Neuronal stem cell (in vitro differentiated cells): ENCODE measurements at regions not wholly inside any gene's neighbourhood (a gene's known extent, or its start where the extent isn't known, plus 50 kb on each side); places are given as distances from the start of the nearest gene placed in this dataset.

Experiments
- DNase-seq: peaks from one replicate; pipeline ENCODE4 v3.0.0-alpha.2; 2013; ENCODE audit warnings: low spot score
- H2AFZ ChIP-seq: one replicate; pipeline ENCODE4 v1.6.1; 2013; ENCODE audit warnings: mild to moderate bottlenecking, low read length, inconsistent platforms
- H2AK5ac ChIP-seq: 2 replicates; pipeline ENCODE4 v1.6.1; 2013; ENCODE audit warnings: low read depth, mild to moderate bottlenecking, inconsistent platforms, low read length, moderate library complexity, mixed read lengths
- H2BK120ac ChIP-seq: 2 replicates; pipeline ENCODE4 v1.6.1; 2013; ENCODE audit warnings: low read depth, mild to moderate bottlenecking, inconsistent platforms, low read length, moderate library complexity, mixed read lengths
- H2BK12ac ChIP-seq: one replicate; pipeline ENCODE4 v1.6.1; 2013; ENCODE audit warnings: low read length, inconsistent platforms
- H2BK15ac ChIP-seq: 2 replicates; pipeline ENCODE4 v1.6.1; 2013; ENCODE audit warnings: mild to moderate bottlenecking, low read length, inconsistent platforms, mixed read lengths
- H2BK5ac ChIP-seq: one replicate; pipeline ENCODE4 v1.6.1; 2013; ENCODE audit warnings: inconsistent platforms, mild to moderate bottlenecking, low read length, moderate library complexity
- H3K14ac ChIP-seq: one replicate; pipeline ENCODE4 v1.6.1; 2013; ENCODE audit warnings: low read length, inconsistent platforms
- H3K18ac ChIP-seq: 2 replicates; pipeline ENCODE4 v1.6.1; 2013; ENCODE audit warnings: low read length, inconsistent platforms
- H3K23ac ChIP-seq: 2 replicates; pipeline ENCODE4 v1.6.1; 2013; ENCODE audit warnings: low read depth, mild to moderate bottlenecking, mixed read lengths, low read length, inconsistent platforms; ENCODE audit not compliant: poor library complexity
- H3K27ac ChIP-seq: replicated peaks from 3 replicates; pipeline ENCODE4 v1.5.1; 2013; ENCODE audit warnings: low read length, inconsistent platforms
- H3K27me3 ChIP-seq, 3 experiments: 2 replicates each; pipeline ENCODE4 v1.6.1; 2013; ENCODE audit warnings: low read length in 3 of 3, mild to moderate bottlenecking in 2 of 3, inconsistent platforms in 1 of 3, low read depth in 1 of 3, mixed read lengths in 1 of 3, moderate library complexity in 1 of 3; ENCODE audit not compliant: control insufficient read depth in 3 of 3, insufficient read depth in 3 of 3
- H3K36me3 ChIP-seq, 2 donors: replicated peaks in 1 of 2; 2 replicates each; pipeline ENCODE4 v1.6.1; 2013; ENCODE audit warnings: low read length in 2 of 2; ENCODE audit not compliant: control insufficient read depth in 2 of 2, insufficient read depth in 2 of 2
- H3K4ac ChIP-seq: 2 replicates; pipeline ENCODE4 v1.6.1; 2013; ENCODE audit warnings: inconsistent platforms, mild to moderate bottlenecking, low read length, moderate library complexity
- H3K4me1 ChIP-seq, 2 donors: 1 replicate in 1 of 2; 2 replicates in 1 of 2; pipeline ENCODE4 v1.6.1; 2013; ENCODE audit warnings: low read length in 2 of 2, low read depth in 1 of 2; ENCODE audit not compliant: control insufficient read depth in 2 of 2, insufficient read depth in 1 of 2
- H3K4me2 ChIP-seq: one replicate; pipeline ENCODE4 v1.6.1; 2013; ENCODE audit warnings: mild to moderate bottlenecking, low read length, inconsistent platforms; ENCODE audit not compliant: insufficient read depth, poor library complexity, severe bottlenecking
- H3K4me3 ChIP-seq, 2 donors: 2 replicates each; pipeline ENCODE4 v1.5.1; 2013; ENCODE audit warnings: low read length in 2 of 2, mild to moderate bottlenecking in 2 of 2, inconsistent platforms in 1 of 2, moderate library complexity in 1 of 2
- H3K79me1 ChIP-seq: one replicate; pipeline ENCODE4 v1.6.1; 2013; ENCODE audit warnings: low read depth, mild to moderate bottlenecking, inconsistent platforms, low read length, moderate library complexity
- H3K9ac ChIP-seq: one replicate; pipeline ENCODE4 v1.6.1; 2013; ENCODE audit warnings: mild to moderate bottlenecking, low read depth, low read length, inconsistent platforms; ENCODE audit not compliant: poor library complexity
- H3K9me3 ChIP-seq, 2 donors: replicated peaks in 1 of 2; 2 replicates each; pipeline versions ENCODE3 to v1.6.1; 2013; ENCODE audit warnings: low read length in 2 of 2, mild to moderate bottlenecking in 2 of 2, inconsistent platforms in 1 of 2, low read depth in 1 of 2, mixed read lengths in 1 of 2, moderate library complexity in 1 of 2; ENCODE audit not compliant: control insufficient read depth in 2 of 2, insufficient read depth in 1 of 2
- H4K8ac ChIP-seq: one replicate; pipeline ENCODE4 v1.6.1; 2013; ENCODE audit warnings: low read depth, mild to moderate bottlenecking, inconsistent platforms, low read length, moderate library complexity
- H4K91ac ChIP-seq: one replicate; pipeline ENCODE4 v1.6.1; 2013; ENCODE audit warnings: low read length, low read depth, mild to moderate bottlenecking, inconsistent platforms; ENCODE audit not compliant: poor library complexity
- WGBS, 2 donors: extraction: QIAGEN DNeasy Blood & Tissue Kit; methylation state at CpG; one replicate each; pipeline ENCODE4 v1.1.7; 2013; ENCODE audit warnings: missing lambda C conversion rate in 2 of 2, mixed read lengths in 1 of 2; ENCODE audit not compliant: insufficient read length in 2 of 2, insufficient replicate concordance in 1 of 2; ENCODE audit errors: extremely low coverage in 2 of 2; 5-methylcytosine and 5-hydroxymethylcytosine counted together

DNA sequence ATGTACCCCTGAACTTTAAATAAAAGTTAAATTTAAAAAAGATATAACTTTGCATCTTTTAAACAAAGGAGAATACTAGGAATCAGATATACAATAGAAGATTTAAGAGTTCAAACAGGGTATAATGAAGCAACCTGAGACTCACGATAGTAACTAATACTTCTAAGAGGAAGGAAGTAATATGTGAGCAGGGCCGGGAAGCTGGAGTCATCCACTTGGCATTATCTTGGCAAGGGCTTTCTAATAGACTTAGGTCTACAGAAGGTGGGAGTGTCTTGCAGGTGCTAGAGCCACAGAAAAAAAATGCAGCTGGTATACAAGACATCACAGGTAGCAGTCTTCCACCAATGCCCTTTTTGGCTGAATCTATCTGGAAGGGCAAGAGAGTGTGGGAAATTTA, 231.9 kb downstream of the KCTD12 start:
- H3K4me1 ChIP-seq, result no peaks in the 10 kb centered on the region
- H3K9ac ChIP-seq, result no peak overlapping the region
- no peak overlapping the region for H3K4ac ChIP-seq
- no peak overlapping the region for H2BK120ac ChIP-seq
- no peak for DNase-seq
- H2AK5ac ChIP-seq, result no peak overlapping the region
- H3K27ac ChIP-seq, result no peak overlapping the region
- no peak overlapping the region for H3K18ac ChIP-seq
- no peak overlapping the region for H3K4me2 ChIP-seq
- no peak overlapping the region for H3K14ac ChIP-seq
- no peaks in the 10 kb centered on the region for H3K36me3 ChIP-seq
- no peak overlapping the region for H2BK5ac ChIP-seq
- H2BK12ac ChIP-seq, result no peak overlapping the region
- H3K23ac ChIP-seq, result no peak overlapping the region
- no peak overlapping the region for H2AFZ ChIP-seq
- no peak overlapping the region for H2BK15ac ChIP-seq
- no peaks in the 10 kb centered on the region for H3K79me1 ChIP-seq
- H4K8ac ChIP-seq, result no peak overlapping the region
- H3K27me3 ChIP-seq, result no peaks in the 10 kb centered on the region
- no peak overlapping the region for H4K91ac ChIP-seq
- peaks cover 0 to 1% of the 10 kb centered on the region in 2 donors for H3K9me3 ChIP-seq
- no peak overlapping the region for H3K4me3 ChIP-seq
- WGBS, 2 donors, result no CpG with 5 or more reads among the region's 2 CpGs

DNA sequence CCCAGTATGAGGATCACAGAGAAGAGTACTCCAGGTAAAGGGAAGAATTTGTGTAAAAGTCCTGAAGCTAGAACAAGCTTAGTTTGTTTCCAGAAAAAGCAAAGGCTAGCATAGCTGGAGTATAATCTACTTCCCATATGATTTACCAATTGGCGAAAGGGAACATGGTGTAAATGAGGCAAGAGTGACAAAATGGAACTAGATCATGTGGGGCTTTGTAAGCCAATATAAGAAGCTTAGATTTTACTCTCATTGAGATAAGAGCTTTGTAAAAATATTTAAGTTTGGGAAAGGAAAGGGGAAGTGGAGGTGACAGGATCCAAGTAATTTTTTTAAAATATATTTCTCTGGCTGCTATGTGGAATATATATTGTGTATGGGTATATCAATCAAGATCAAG, 234.9 kb downstream of the KCTD12 start:
- Histone ChIP-seq H4K8ac (no peak overlapping the region), H3K27ac (no peak overlapping the region), H3K18ac (no peak overlapping the region), H2AFZ (no peak overlapping the region), H3K4ac (no peak overlapping the region), H3K79me1 (no peaks in the 10 kb centered on the region), H2BK120ac (no peak overlapping the region), H2AK5ac (no peak overlapping the region), H4K91ac (no peak overlapping the region), H2BK5ac (no peak overlapping the region), H3K4me3 (no peak overlapping the region), H2BK12ac (no peak overlapping the region), H3K9me3 (peaks cover 0 to 1% of the 10 kb centered on the region in 2 donors), H3K36me3 (no peaks in the 10 kb centered on the region), H2BK15ac (no peak overlapping the region), H3K9ac (no peak overlapping the region), H3K27me3 (no peaks in the 10 kb centered on the region), H3K4me1 (no peaks in the 10 kb centered on the region), H3K23ac (no peak overlapping the region), H3K14ac (no peak overlapping the region), H3K4me2 (no peak overlapping the region)
- DNase-seq, result no peak
- WGBS, 2 donors, result no CpG with 5 or more reads among the region's 1 CpG

- H3K14ac ChIP-seq, result no peak overlapping the region
- H2BK15ac ChIP-seq, result no peak overlapping the region
- H3K4me2 ChIP-seq, result no peak overlapping the region
- H3K23ac ChIP-seq, result no peak overlapping the region
- no peak overlapping the region for H2BK5ac ChIP-seq
- no peak overlapping the region for H2BK120ac ChIP-seq
- no peaks in the 10 kb centered on the region for H3K4me1 ChIP-seq
- H3K27ac ChIP-seq, result no peak overlapping the region
- no peak overlapping the region for H4K91ac ChIP-seq
- no peak overlapping the region for H2AFZ ChIP-seq
- H2AK5ac ChIP-seq, result no peak overlapping the region
- H3K4me3 ChIP-seq, result no peak overlapping the region
- H2BK12ac ChIP-seq, result no peak overlapping the region
- H3K18ac ChIP-seq, result no peak overlapping the region
- peaks cover 0 to 1% of the 10 kb centered on the region in 2 donors for H3K9me3 ChIP-seq
- H3K79me1 ChIP-seq, result no peaks in the 10 kb centered on the region
- H3K36me3 ChIP-seq, result no peaks in the 10 kb centered on the region
- H4K8ac ChIP-seq, result no peak overlapping the region
- peaks cover 0 to 2% (median 0%) of the 10 kb centered on the region in 3 experiments for H3K27me3 ChIP-seq
- H3K9ac ChIP-seq, result no peak overlapping the region
- no peak overlapping the region for H3K4ac ChIP-seq
- DNase-seq, result no peak
- WGBS, 2 donors, result no CpG with 5 or more reads among the region's 3 CpGs
Measured at GRCh38 chr13:76647550-76647949, 238.7 kb downstream of the KCTD12 start.

DNA sequence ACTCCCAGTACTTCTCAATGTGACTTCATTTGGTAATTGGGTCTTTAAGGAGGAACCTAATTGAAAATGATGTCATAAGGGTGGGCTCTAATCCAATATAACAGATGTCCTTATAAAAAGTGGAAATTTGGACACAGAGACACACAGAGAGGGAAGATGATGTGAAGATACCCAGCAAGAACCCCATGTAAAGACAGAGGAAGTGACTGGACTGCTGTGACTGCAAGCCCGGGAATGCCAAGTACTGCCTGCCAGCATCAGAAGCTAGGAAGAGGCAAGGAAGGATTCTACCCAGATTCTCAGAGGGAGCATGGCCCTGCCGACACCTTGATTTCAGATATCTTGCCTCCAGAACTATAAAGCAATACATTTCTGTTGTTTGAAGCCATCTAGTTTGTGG, 239.3 kb downstream of the KCTD12 start:
- Histone ChIP-seq H3K36me3 (no peaks in the 10 kb centered on the region), H3K4ac (no peak overlapping the region), H3K18ac (no peak overlapping the region), H2BK12ac (no peak overlapping the region), H3K79me1 (no peaks in the 10 kb centered on the region), H2AK5ac (no peak overlapping the region), H3K9me3 (peaks cover 0 to 1% of the 10 kb centered on the region in 2 donors), H3K23ac (no peak overlapping the region), H3K27me3 (peaks cover 0 to 2% (median 0%) of the 10 kb centered on the region in 3 experiments), H4K91ac (no peak overlapping the region), H2AFZ (no peak overlapping the region), H2BK15ac (no peak overlapping the region), H3K4me2 (no peak overlapping the region), H3K27ac (no peak overlapping the region), H2BK5ac (no peak overlapping the region), H3K14ac (no peak overlapping the region), H4K8ac (no peak overlapping the region), H3K4me1 (no peaks in the 10 kb centered on the region), H3K4me3 (no peak overlapping the region), H2BK120ac (no peak overlapping the region), H3K9ac (no peak overlapping the region)
- DNase-seq, result no peak
- no CpG with 5 or more reads among the region's 2 CpGs for WGBS, 2 donors
